PC-3 (cell line): ENCODE measurements at regions not wholly inside any gene's neighbourhood (a gene's known extent, or its start where the extent isn't known, plus 50 kb on each side); places are given as distances from the start of the nearest gene placed in this dataset.

Experiments
- CTCF ChIP-seq: fragments of 300-600 bp; sonication (generic); conservative IDR thresholded peaks from 2 replicates; pipeline ENCODE4 v1.5.1; 2017; ENCODE audit warnings: antibody characterized with exemption, low read depth, mild to moderate bottlenecking, low read length
- EZH2 ChIP-seq: fragments of 300-600 bp; sonication (generic); IDR thresholded peaks from one replicate; pipeline ENCODE4 v1.6.1; 2017; ENCODE audit warnings: antibody characterized with exemption, mild to moderate bottlenecking, low read length; ENCODE audit not compliant: unreplicated experiment
- EZH2phosphoT487 ChIP-seq: fragments of 300-600 bp; sonication (generic); IDR thresholded peaks from 2 replicates; pipeline ENCODE4 v1.6.1; 2018; ENCODE audit warnings: mild to moderate bottlenecking, antibody characterized with exemption, low read length, borderline replicate concordance

DNA sequence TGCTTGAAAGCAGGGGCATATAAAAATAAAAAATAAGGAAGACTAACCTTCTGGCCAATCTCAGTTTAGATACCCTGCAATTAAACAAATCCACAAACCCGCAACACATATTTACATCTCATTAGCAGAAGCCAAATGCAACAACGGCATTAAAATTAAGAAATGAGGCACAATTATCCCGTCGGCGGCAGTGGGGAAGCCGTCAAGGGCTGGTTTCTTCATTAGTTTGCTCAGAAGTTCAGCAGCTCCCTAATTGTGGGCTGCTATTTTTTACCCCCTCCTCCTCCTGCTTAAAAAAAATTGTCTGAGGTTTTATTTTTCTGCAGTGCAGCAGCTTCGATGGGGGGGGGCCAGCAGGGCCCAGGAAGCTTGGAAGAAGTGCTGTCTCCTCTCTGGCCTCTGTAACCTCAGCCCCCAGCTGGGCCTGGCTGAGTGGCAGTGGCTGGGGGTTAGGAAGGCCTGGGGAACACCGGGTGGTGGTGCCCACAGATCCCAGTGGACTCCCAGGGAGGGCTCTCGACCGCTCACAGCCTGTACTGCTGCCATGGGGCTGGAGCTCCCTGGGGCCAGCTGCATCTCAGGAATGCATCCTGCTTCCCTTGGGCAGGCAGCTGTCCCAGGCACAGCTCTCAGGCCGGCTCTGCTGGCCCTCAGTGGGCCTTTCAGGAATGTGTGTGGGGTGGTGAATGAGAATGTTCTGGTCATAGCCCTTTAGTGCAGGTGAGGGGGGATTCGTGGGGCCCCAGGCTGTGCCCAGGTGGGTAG is 148.7 kb upstream of the B3GAT1 start:
- no peak for TF ChIP-seq CTCF
- TF ChIP-seq EZH2phosphoT487, result no peak
- TF ChIP-seq EZH2, result no peak
